Activated B cell treated with CpG ODN at 0.5 μM for 24 hours (primary cell): ENCODE measurements at regions not wholly inside any gene's neighbourhood (a gene's known extent, or its start where the extent isn't known, plus 50 kb on each side); places are given as distances from the start of the nearest gene placed in this dataset.
A peak's percentile ranks its signal among the peaks of the same experiment; 100 is the strongest.

Experiments
- ATAC-seq: fragments of 200-7000 bp; cut with Tn5 transposase; one replicate; pipeline ENCODE4 v1.10.0; 2021; ENCODE audit warnings: low read depth, mild to moderate bottlenecking, moderate library complexity
- CTCF ChIA-PET: fragments of 350-600 bp; sonication (Branson Sonifier 250); formaldehyde crosslinking; loops from one replicate; lab custom pipeline; 2021; ENCODE audit warnings: antibody characterized with exemption; lab: Charles Lee
- POLR2A ChIA-PET: fragments of 350-600 bp; sonication (Branson Sonifier 250); formaldehyde crosslinking; loops from one replicate; lab custom pipeline; 2021; ENCODE audit warnings: antibody characterized with exemption; lab: Charles Lee
- DNase-seq: peaks from one replicate; pipeline ENCODE4 v3.0.0; 2022
- H3K27ac Mint-ChIP-seq: one replicate; pipeline ENCODE4 v1.8.0; 2020; ENCODE audit warnings: mixed read lengths
- H3K27me3 Mint-ChIP-seq: one replicate; pipeline ENCODE4 v1.8.0; 2021; ENCODE audit warnings: mixed read lengths
- H3K36me3 Mint-ChIP-seq: one replicate; pipeline ENCODE4 v1.8.0; 2021; ENCODE audit warnings: low read depth, mixed read lengths
- H3K4me1 Mint-ChIP-seq: one replicate; pipeline ENCODE4 v1.8.0; 2021; ENCODE audit warnings: mixed read lengths
- H3K4me3 Mint-ChIP-seq: one replicate; pipeline ENCODE4 v1.8.0; 2020; ENCODE audit warnings: mild to moderate bottlenecking, mixed read lengths
- H3K9me3 Mint-ChIP-seq: one replicate; pipeline ENCODE4 v1.8.0; 2020; ENCODE audit warnings: mixed read lengths
- CTCF ChIP-seq: fragments of 200-600 bp; IDR thresholded peaks from one replicate; pipeline ENCODE4 v1.8.0; 2022; ENCODE audit warnings: antibody characterized with exemption, mild to moderate bottlenecking
- intact Hi-C: fragments of 100-400 bp; cut with micrococcal nuclease; formaldehyde crosslinking; loops from one replicate; pipeline ENCODE4 v1.15.1; 2024

GRCh38 chr15:70524470-70524869 lies 238.9 kb downstream of the UACA start:
- no peaks in the 10 kb centered on the region for H3K36me3 Mint-ChIP-seq
- H3K27ac Mint-ChIP-seq, result no peak overlapping the region
- POLR2A ChIA-PET, result interaction anchor here (0.9 to 1.1 kb wide), 2 partner anchors 11 to 13 kb away, joined by 3 read pairs; no protein-coding TSS in a partner anchor
- H3K27me3 Mint-ChIP-seq, result peaks cover 4% of the 10 kb centered on the region
- H3K4me1 Mint-ChIP-seq, result peaks cover 50% of the 10 kb centered on the region
- TF ChIP-seq CTCF, result no peak
- CTCF ChIA-PET, result no interaction called here
- DNase-seq (no peak), ATAC-seq (no peak)
- H3K9me3 Mint-ChIP-seq, result peaks cover 4% of the 10 kb centered on the region
- H3K4me3 Mint-ChIP-seq, result no peak overlapping the region
- intact Hi-C loops, result no loop called here

DNA sequence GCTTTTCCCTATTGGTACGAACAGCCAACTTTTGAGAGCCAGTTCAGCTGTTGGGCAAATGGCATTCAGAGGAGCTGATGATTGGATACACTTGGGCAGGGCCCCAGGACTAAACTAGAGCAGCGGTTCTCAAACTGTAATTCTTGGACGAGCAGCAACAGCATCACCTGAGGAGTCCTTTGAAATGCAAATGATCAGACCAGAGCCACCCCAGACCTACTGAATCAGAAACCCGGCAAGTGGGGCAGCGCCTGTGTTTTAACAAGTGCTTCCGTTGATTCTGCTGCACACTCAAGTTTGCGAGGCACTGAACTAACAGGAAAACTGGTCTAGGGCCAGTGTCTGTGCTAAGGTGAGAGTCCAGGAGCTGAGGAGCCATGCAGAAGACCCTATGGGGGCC lies 239.7 kb downstream of the UACA start:
- CTCF ChIA-PET, result interaction anchor here (0.8 to 1.3 kb wide), 2 partner anchors 15 to 19 kb away, joined by 4 read pairs; no protein-coding TSS in a partner anchor
- no peak for DNase-seq
- no peak for TF ChIP-seq CTCF
- Mint-ChIP-seq H3K4me1 (peaks cover 43% of the 10 kb centered on the region), H3K36me3 (no peaks in the 10 kb centered on the region), H3K9me3 (peaks cover 4% of the 10 kb centered on the region), H3K27ac (no peak overlapping the region), H3K27me3 (peaks cover 6% of the 10 kb centered on the region), H3K4me3 (no peak overlapping the region)
- intact Hi-C loops, result no loop called here
- ATAC-seq, result no peak
- POLR2A ChIA-PET, result interaction anchor here (0.5 to 1.1 kb wide), 2 partner anchors 12 to 424 kb away, joined by 3 to 4 read pairs; no protein-coding TSS in a partner anchor

DNA sequence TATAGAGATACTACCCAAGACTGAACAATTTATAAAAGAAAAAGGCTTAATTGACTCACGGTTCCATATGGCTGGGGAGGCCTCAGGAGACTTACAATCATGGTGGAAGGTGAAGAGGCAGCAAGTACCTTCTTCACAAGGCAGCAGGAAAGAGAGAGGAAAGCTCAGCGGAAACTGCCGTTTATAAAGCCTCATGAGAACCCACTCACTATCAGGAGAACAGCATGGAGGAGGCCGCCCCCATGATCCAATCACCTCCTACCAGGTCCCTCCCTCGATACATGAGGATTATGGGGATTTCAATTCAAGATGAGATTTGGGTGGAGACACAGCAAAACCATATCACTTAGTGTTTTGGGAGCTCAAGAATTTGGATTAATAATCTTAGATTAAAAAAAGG lies 240.2 kb downstream of the UACA start:
- H3K27me3 Mint-ChIP-seq, result peaks cover 10% of the 10 kb centered on the region
- peaks cover 2% of the 10 kb centered on the region for H3K9me3 Mint-ChIP-seq
- ATAC-seq (no peak), DNase-seq (no peak)
- intact Hi-C loops, result no loop called here
- CTCF ChIA-PET, result interaction anchor here (0.8 to 1.3 kb wide), 2 partner anchors 14 to 18 kb away, joined by 4 read pairs; no protein-coding TSS in a partner anchor
- H3K27ac Mint-ChIP-seq, result no peak overlapping the region
- peaks cover 39% of the 10 kb centered on the region for H3K4me1 Mint-ChIP-seq
- no peaks in the 10 kb centered on the region for H3K36me3 Mint-ChIP-seq
- POLR2A ChIA-PET, result interaction anchor here (0.5 kb wide), 1 partner anchor 424 kb away, joined by 4 read pairs; no protein-coding TSS in a partner anchor
- no peak overlapping the region for H3K4me3 Mint-ChIP-seq
- no peak for TF ChIP-seq CTCF

DNA sequence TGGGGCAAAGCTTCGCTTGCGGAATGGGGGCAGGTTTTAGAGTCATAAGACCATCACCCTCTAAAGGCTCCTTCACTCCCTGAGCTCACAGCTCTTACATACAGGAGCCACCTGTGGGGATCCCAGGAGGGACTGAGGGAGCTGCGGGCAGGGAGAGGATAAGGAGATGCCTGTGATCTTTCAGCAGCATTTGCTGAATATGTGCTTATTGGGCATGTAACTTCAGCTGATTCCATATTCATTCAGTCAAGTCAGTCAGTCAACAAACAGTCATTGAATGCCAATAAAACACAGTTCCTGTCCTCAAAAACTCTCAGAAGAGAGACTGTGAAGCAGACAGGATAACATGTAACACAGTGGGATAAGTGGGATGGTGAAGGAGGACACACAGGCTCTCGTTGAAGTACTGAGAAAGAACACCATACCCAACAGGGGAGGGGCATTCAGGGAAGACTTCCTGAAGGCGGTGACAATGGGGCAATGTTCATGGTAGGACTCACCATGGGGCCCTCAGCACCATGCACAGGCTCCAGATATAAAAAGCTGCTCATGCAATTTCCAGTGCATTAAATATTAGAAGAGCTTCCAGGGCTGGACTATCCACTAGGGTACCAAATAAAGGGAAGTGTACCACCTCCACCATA lies 240.9 kb downstream of the UACA start:
- DNase-seq (no peak), ATAC-seq (no peak)
- CTCF ChIA-PET, result interaction anchor here (1.3 kb wide), 1 partner anchor 18 kb away, joined by 4 read pairs; no protein-coding TSS in a partner anchor
- POLR2A ChIA-PET, result no interaction called here
- Mint-ChIP-seq H3K27ac (no peak overlapping the region), H3K9me3 (no peaks in the 10 kb centered on the region), H3K36me3 (no peaks in the 10 kb centered on the region), H3K4me1 (peaks cover 31% of the 10 kb centered on the region), H3K4me3 (no peak overlapping the region), H3K27me3 (peaks cover 11% of the 10 kb centered on the region)
- intact Hi-C loops, result no loop called here
- no peak for TF ChIP-seq CTCF

GRCh38 chr15:70521576-70522322 lies 241.6 kb downstream of the UACA start:
- Mint-ChIP-seq H3K36me3 (no peaks in the 10 kb centered on the region), H3K27me3 (peaks cover 15% of the 10 kb centered on the region), H3K9me3 (no peaks in the 10 kb centered on the region), H3K4me3 (no peak overlapping the region), H3K27ac (no peak overlapping the region), H3K4me1 (peaks cover 24% of the 10 kb centered on the region)
- peak; percentile 7 for DNase-seq
- CTCF ChIA-PET, result interaction anchor here (1.0 kb wide), 1 partner anchor 8 kb away, joined by 3 read pairs; no protein-coding TSS in a partner anchor
- no peak for ATAC-seq
- POLR2A ChIA-PET, result no interaction called here
- TF ChIP-seq CTCF, result no peak
- intact Hi-C loops, result no loop called here
